Thymus (tissue), 11 donors: ENCODE measurements at regions not wholly inside any gene's neighbourhood (a gene's known extent, or its start where the extent isn't known, plus 50 kb on each side); places are given as distances from the start of the nearest gene placed in this dataset.
"Not testable (repeated sequence)": the region's sequence is repeated elsewhere in the genome, so short reads cannot be mapped to it uniquely, and the experiment has no call there.

Experiments used
- DNase-seq, 9 donors: peaks; one replicate each; pipeline ENCODE4 v3.0.0-alpha.2; 2013; ENCODE audit warnings: low spot score in 9 of 9, low read depth in 6 of 9, missing footprints in 1 of 9
- H3K27ac ChIP-seq, 2 donors: one replicate each; pipeline ENCODE4 v1.5.1; 2013; ENCODE audit warnings: control low read depth in 1 of 2, low read depth in 1 of 2, low read length in 1 of 2, mild to moderate bottlenecking in 1 of 2, moderate library complexity in 1 of 2
- H3K27me3 ChIP-seq, 2 donors: one replicate each; pipeline ENCODE4 v1.5.1; 2013; ENCODE audit warnings: low read length in 1 of 2; ENCODE audit not compliant: control insufficient read depth in 2 of 2, insufficient read depth in 1 of 2
- H3K36me3 ChIP-seq, 2 donors: one replicate each; pipeline ENCODE4 v1.5.1; 2013; ENCODE audit warnings: low read length in 1 of 2, mild to moderate bottlenecking in 1 of 2, moderate library complexity in 1 of 2; ENCODE audit not compliant: control insufficient read depth in 2 of 2, insufficient read depth in 2 of 2
- H3K4me1 ChIP-seq, 2 donors: one replicate each; pipeline ENCODE4 v1.5.1; 2013; ENCODE audit warnings: low read length in 2 of 2; ENCODE audit not compliant: control insufficient read depth in 2 of 2, insufficient read depth in 2 of 2
- H3K4me3 ChIP-seq, 2 donors: one replicate each; pipeline ENCODE4 v1.5.1; 2013; ENCODE audit warnings: low read length in 2 of 2, control low read depth in 1 of 2, mild to moderate bottlenecking in 1 of 2
- H3K9me3 ChIP-seq, 2 donors: one replicate each; pipeline ENCODE4 v1.5.1; 2013; ENCODE audit warnings: low read length in 1 of 2, mild to moderate bottlenecking in 1 of 2; ENCODE audit not compliant: control insufficient read depth in 2 of 2, insufficient read depth in 1 of 2
- WGBS: extraction: QIAGEN DNeasy Blood & Tissue Kit; methylation state at CpG from one replicate; pipeline ENCODE4 v1.1.7; 2013; 5-methylcytosine and 5-hydroxymethylcytosine counted together
- donor health status: healthy.

GRCh38 chr5:159681661-159682060 lies 234.6 kb upstream of the ADRA1B start:
- Histone ChIP-seq H3K4me3 (no peak overlapping the region), H3K27me3 (no peaks in the 10 kb centered on the region), H3K36me3 (no peaks in the 10 kb centered on the region), H3K27ac (no peak overlapping the region), H3K4me1 (no peaks in the 10 kb centered on the region), H3K9me3 (peaks cover 0 to 11% of the 10 kb centered on the region in 2 donors)
- no peak for DNase-seq

- no peak overlapping the region for H3K4me3 ChIP-seq
- H3K27ac ChIP-seq: no peak overlapping the region
- H3K27me3 ChIP-seq: no peaks in the 10 kb centered on the region
- 90% methylated on average over 2 of the region's 2 CpGs for WGBS
- H3K4me1 ChIP-seq: no peaks in the 10 kb centered on the region
- DNase-seq: no peak
- H3K9me3 ChIP-seq: peaks cover 0 to 11% of the 10 kb centered on the region in 2 donors
- H3K36me3 ChIP-seq: no peaks in the 10 kb centered on the region
These were observed 233.7 kb upstream of the ADRA1B start for GRCh38 chr5:159682623-159683022.

GRCh38 chr5:159687892-159688291 lies 228.4 kb upstream of the ADRA1B start:
- not testable (repeated sequence) for H3K4me1 ChIP-seq, H3K9me3 ChIP-seq, H3K36me3 ChIP-seq, DNase-seq, H3K4me3 ChIP-seq, H3K27ac ChIP-seq, H3K27me3 ChIP-seq

- H3K27me3 ChIP-seq: no peaks in the 10 kb centered on the region
- no peaks in the 10 kb centered on the region for H3K9me3 ChIP-seq
- no peaks in the 10 kb centered on the region for H3K4me1 ChIP-seq
- DNase-seq: no peak
- WGBS: 88% methylated on average over 5 of the region's 5 CpGs
- no peak overlapping the region for H3K4me3 ChIP-seq
- H3K36me3 ChIP-seq: no peaks in the 10 kb centered on the region
- H3K27ac ChIP-seq: no peak overlapping the region
These were observed 220.5 kb upstream of the ADRA1B start for GRCh38 chr5:159695741-159696294.

- H3K9me3 ChIP-seq: no peaks in the 10 kb centered on the region
- H3K4me1 ChIP-seq: no peaks in the 10 kb centered on the region
- no peak overlapping the region for H3K4me3 ChIP-seq
- no peak overlapping the region for H3K27ac ChIP-seq
- DNase-seq: no peak
- H3K27me3 ChIP-seq: no peaks in the 10 kb centered on the region
- no peaks in the 10 kb centered on the region for H3K36me3 ChIP-seq
These were observed 218.8 kb upstream of the ADRA1B start for GRCh38 chr5:159697530-159697929.

- Histone ChIP-seq H3K36me3 (no peaks in the 10 kb centered on the region), H3K4me3 (no peak overlapping the region), H3K4me1 (no peaks in the 10 kb centered on the region), H3K9me3 (no peaks in the 10 kb centered on the region), H3K27me3 (no peaks in the 10 kb centered on the region), H3K27ac (no peak overlapping the region)
- no peak for DNase-seq
These were observed 218.0 kb upstream of the ADRA1B start for GRCh38 chr5:159698322-159698721.

GRCh38 chr5:159700016-159700415 lies 216.3 kb upstream of the ADRA1B start:
- H3K36me3 ChIP-seq: no peaks in the 10 kb centered on the region
- H3K4me1 ChIP-seq: no peaks in the 10 kb centered on the region
- no peak for DNase-seq
- H3K27me3 ChIP-seq: no peaks in the 10 kb centered on the region
- H3K27ac ChIP-seq: no peak overlapping the region
- H3K9me3 ChIP-seq: no peaks in the 10 kb centered on the region
- no peak overlapping the region for H3K4me3 ChIP-seq

GRCh38 chr5:159702301-159702700 lies 214.0 kb upstream of the ADRA1B start:
- 98% methylated on average over 4 of the region's 4 CpGs for WGBS

GRCh38 chr5:159702826-159703225 lies 213.5 kb upstream of the ADRA1B start:
- DNase-seq: no peak
- no peaks in the 10 kb centered on the region for H3K36me3 ChIP-seq
- no peaks in the 10 kb centered on the region for H3K4me1 ChIP-seq
- no peaks in the 10 kb centered on the region for H3K9me3 ChIP-seq
- no peaks in the 10 kb centered on the region for H3K27me3 ChIP-seq
- H3K27ac ChIP-seq: no peak overlapping the region
- WGBS: 100% methylated on average over 1 of the region's 1 CpG
- H3K4me3 ChIP-seq: no peak overlapping the region

More at GRCh38 chr5:159702301-159702700, 214.0 kb upstream of the ADRA1B start:
- Histone ChIP-seq H3K4me3 (no peak overlapping the region), H3K9me3 (no peaks in the 10 kb centered on the region), H3K36me3 (no peaks in the 10 kb centered on the region), H3K4me1 (no peaks in the 10 kb centered on the region), H3K27ac (no peak overlapping the region), H3K27me3 (no peaks in the 10 kb centered on the region)
- DNase-seq: no peak

GRCh38 chr5:159704160-159704559 lies 212.1 kb upstream of the ADRA1B start:
- Histone ChIP-seq H3K9me3 (no peaks in the 10 kb centered on the region), H3K27me3 (no peaks in the 10 kb centered on the region), H3K4me3 (no peak overlapping the region), H3K36me3 (no peaks in the 10 kb centered on the region), H3K4me1 (no peaks in the 10 kb centered on the region), H3K27ac (no peak overlapping the region)
- DNase-seq: no peak
- WGBS: 91% methylated on average over 3 of the region's 3 CpGs
